GM21423 (cell line): ENCODE measurements at regions not wholly inside any gene's neighbourhood (a gene's known extent, or its start where the extent isn't known, plus 50 kb on each side); places are given as distances from the start of the nearest gene placed in this dataset.

Experiments used
- ATAC-seq: cut with Tn5 transposase; IDR thresholded peaks from one replicate; pipeline ENCODE4 v1.9.1; 2021; ENCODE audit warnings: mild to moderate bottlenecking, moderate library complexity; ENCODE audit not compliant: unreplicated experiment

GRCh38 chr5:35282810-35283209 lies 52.5 kb upstream of the PRLR start:
- no peak for ATAC-seq

- ATAC-seq = no peak
Measured at GRCh38 chr5:35281613-35282012, 51.3 kb upstream of the PRLR start.
